BLaER1 treated with 17β-estradiol and CSF1 and Interleukin-3, amounts not matched to agents 10 nM and 100 nM (cell line): ENCODE measurements at regions not wholly inside any gene's neighbourhood (a gene's known extent, or its start where the extent isn't known, plus 50 kb on each side); places are given as distances from the start of the nearest gene placed in this dataset.
A peak's percentile ranks its signal among the peaks of the same experiment; 100 is the strongest.
"Not testable (repeated sequence)": the region's sequence is repeated elsewhere in the genome, so short reads cannot be mapped to it uniquely, and the experiment has no call there.

Source experiments
- H3K27ac ChIP-seq, 11 experiments: shearing (Covaris generic); formaldehyde crosslinking; 2 replicates each; pipeline ENCODE4 v1.8.1; 2022
- H3K27me3 ChIP-seq, 11 experiments: shearing (Covaris generic); formaldehyde crosslinking; 2 replicates each; pipeline ENCODE4 v1.8.1; 2022
- H3K36me3 ChIP-seq, 11 experiments: shearing (Covaris generic); formaldehyde crosslinking; 2 replicates each; pipeline ENCODE4 v1.8.1; 2022
- H3K4me1 ChIP-seq, 10 experiments: shearing (Covaris generic); formaldehyde crosslinking; 2 replicates each; pipeline ENCODE4 v1.8.1; 2022
- H3K4me2 ChIP-seq, 11 experiments: shearing (Covaris generic); formaldehyde crosslinking; 2 replicates each; pipeline ENCODE4 v1.8.1; 2022
- H3K4me3 ChIP-seq, 10 experiments: shearing (Covaris generic); formaldehyde crosslinking; 2 replicates each; pipeline ENCODE4 v1.8.1; 2022
- H3K9ac ChIP-seq, 11 experiments: shearing (Covaris generic); formaldehyde crosslinking; 2 replicates each; pipeline ENCODE4 v1.8.1; 2022
- H3K9me3 ChIP-seq, 11 experiments: shearing (Covaris generic); formaldehyde crosslinking; replicated peaks in 1 of 11; 2 replicates each; pipeline ENCODE4 v1.8.1; 2022
- H4K20me1 ChIP-seq, 11 experiments: shearing (Covaris generic); formaldehyde crosslinking; 2 replicates each; pipeline ENCODE4 v1.8.1; 2022
- Cebpa-rat ChIP-seq, 11 experiments: shearing (Covaris generic); IDR thresholded peaks; 2 replicates each; pipeline ENCODE4 v1.8.1; 2022

DNA sequence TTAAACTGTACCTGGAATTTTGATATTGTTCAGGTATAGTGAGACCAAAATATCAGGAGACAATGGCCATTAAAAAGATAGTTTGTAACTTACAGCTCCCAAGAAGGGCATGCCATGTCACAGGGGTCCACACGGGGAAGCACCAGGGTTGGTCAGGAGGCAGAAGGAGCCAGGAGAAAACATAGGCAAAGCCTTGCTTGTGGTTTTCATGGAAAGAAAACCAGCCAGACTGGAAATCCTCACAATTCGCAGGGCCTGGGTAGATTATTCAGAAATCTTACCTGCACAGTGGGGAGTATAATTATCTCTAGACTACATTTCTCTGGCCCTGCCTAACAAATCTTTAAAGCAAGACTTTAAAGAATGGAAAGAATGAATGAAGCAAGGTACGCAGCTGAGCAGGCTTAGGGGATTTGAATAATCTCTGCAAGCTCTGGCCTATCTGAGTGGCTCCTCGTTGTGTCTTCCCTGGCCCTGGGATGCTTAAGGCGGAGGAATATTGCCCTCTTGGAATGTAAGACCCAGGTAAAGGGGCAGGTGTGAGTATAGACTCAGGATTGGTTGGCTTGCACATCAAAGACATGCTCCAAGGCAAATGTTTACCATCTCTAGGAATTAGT, 66.9 kb upstream of the CDC42EP3 start:
- H3K27ac ChIP-seq = peak overlapping the region in 8 of 11 experiments; percentile 95 to 100 (median 98); a peak in 16 of 22 replicates
- H3K36me3 ChIP-seq = peaks cover 0 to 8% (median 0%) of the 10 kb centered on the region in 11 experiments; a peak in 2 of 22 replicates
- no peak overlapping the region for H3K9ac ChIP-seq
- no peak for TF ChIP-seq Cebpa-rat (IDR thresholded peaks at IDR 0.05)
- H4K20me1 ChIP-seq = no peaks in the 10 kb centered on the region
- peaks cover 23 to 50% (median 42%) of the 10 kb centered on the region in 11 experiments; a peak in 21 of 22 replicates for H3K9me3 ChIP-seq
- no peak overlapping the region; a peak in 2 of 20 replicates for H3K4me3 ChIP-seq
- H3K4me2 ChIP-seq = peak overlapping the region in 7 of 11 experiments; percentile 4 to 94 (median 71); a peak in 9 of 22 replicates
- H3K4me1 ChIP-seq = peaks cover 26 to 57% (median 51%) of the 10 kb centered on the region in 10 experiments
- no peaks in the 10 kb centered on the region for H3K27me3 ChIP-seq

DNA sequence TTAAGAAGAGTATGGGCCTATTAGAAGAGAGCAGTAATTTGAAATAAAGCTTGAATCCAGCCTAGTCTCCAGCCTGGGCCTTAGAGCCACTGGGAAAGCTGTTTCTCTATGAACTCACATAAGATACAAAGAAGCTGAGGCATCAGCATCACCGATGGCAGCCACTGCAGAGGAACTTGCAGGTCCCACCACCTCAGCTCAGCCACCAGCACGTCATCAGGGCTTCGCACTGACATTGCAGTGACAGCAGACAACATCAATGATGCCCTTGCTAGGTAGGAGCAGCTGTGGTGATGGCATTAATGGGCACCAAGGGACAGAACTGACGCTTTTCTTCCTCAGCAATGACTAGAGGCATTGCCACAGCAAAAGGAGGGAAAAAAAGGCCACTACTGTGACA, 67.7 kb upstream of the CDC42EP3 start:
- H3K9ac ChIP-seq = no peak overlapping the region
- H3K4me2 ChIP-seq = no peak overlapping the region
- H3K27ac ChIP-seq = peak overlapping the region in 8 of 11 experiments; percentile 36 to 100 (median 97); a peak in 15 of 22 replicates
- no peaks in the 10 kb centered on the region for H4K20me1 ChIP-seq
- H3K9me3 ChIP-seq = peaks cover 23 to 50% (median 42%) of the 10 kb centered on the region in 11 experiments; a peak in 21 of 22 replicates
- no peaks in the 10 kb centered on the region for H3K27me3 ChIP-seq
- peaks cover 19 to 50% (median 43%) of the 10 kb centered on the region in 10 experiments for H3K4me1 ChIP-seq
- H3K4me3 ChIP-seq = no peak overlapping the region
- H3K36me3 ChIP-seq = peaks cover 0 to 8% (median 0%) of the 10 kb centered on the region in 11 experiments; a peak in 2 of 22 replicates
- TF ChIP-seq Cebpa-rat (IDR thresholded peaks at IDR 0.05) = no peak

DNA sequence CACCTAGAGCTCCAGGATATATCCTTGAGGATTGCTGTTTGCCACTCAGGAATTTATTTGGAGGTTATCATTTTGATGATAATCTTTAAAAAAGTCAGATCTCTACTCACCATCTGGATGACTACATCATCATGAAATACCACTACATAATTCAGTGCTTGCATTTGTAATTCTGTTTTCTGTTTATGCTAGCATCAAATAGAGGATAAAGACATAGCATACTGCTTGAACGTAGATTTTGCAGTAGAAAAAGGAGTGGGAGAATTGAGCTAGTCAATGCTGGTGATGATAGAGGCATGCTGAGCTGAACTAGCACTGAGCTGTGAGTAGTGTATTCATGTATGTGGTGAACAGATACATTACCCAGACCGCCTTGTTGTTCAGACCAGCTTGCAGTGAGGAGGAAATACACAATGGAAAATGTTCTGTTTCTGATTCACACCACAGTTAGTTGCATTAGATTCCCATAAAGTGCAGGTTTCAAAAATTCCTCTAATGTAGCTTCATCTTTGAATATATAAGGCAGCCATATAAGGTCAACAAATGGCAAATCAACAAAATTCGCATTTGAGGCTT, 68.8 kb upstream of the CDC42EP3 start:
- Histone ChIP-seq H3K9ac (no peak overlapping the region), H3K4me2 (peak overlapping the region in 4 of 11 experiments; percentile 2 to 19 (median 16); a peak in 1 of 22 replicates), H3K27ac (peak overlapping the region in 7 of 11 experiments; percentile 6 to 95 (median 34); a peak in 7 of 22 replicates), H3K4me3 (no peak overlapping the region), H3K9me3 (peaks cover 23 to 50% (median 42%) of the 10 kb centered on the region in 11 experiments; a peak in 21 of 22 replicates), H4K20me1 (no peaks in the 10 kb centered on the region), H3K4me1 (peaks cover 8 to 43% (median 35%) of the 10 kb centered on the region in 10 experiments), H3K36me3 (peaks cover 0 to 8% (median 0%) of the 10 kb centered on the region in 11 experiments; a peak in 2 of 22 replicates), H3K27me3 (no peaks in the 10 kb centered on the region)
- no peak for TF ChIP-seq Cebpa-rat (IDR thresholded peaks at IDR 0.05)

DNA sequence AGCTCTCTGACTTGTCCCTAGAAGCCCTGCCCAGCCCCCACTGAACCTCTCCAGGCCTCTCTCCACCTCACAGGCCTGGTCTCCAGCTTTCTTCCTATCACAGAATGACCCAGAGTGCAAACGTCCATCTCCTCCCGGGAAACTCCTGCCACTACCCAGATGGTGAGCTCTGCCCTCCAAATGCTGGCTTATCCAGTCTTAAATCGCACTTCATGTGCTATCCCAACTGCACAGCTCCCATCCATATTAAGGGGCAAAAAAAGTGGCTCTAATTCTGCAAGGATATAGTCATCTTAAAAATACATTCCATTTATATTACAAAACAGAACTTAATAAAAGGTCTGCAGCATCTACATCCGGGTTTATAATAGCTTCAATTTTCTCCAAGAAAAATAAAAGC, 70.8 kb upstream of the CDC42EP3 start:
- Histone ChIP-seq H3K9ac (no peak overlapping the region), H3K4me2 (no peak overlapping the region), H3K9me3 (peaks cover 16 to 43% (median 35%) of the 10 kb centered on the region in 11 experiments; a peak in 21 of 22 replicates), H4K20me1 (no peaks in the 10 kb centered on the region), H3K36me3 (peaks cover 0 to 8% (median 0%) of the 10 kb centered on the region in 11 experiments; a peak in 2 of 22 replicates), H3K27ac (peak overlapping the region in 2 of 11 experiments; percentile 24 to 31; a peak in 2 of 22 replicates), H3K4me1 (peaks cover 0 to 31% (median 18%) of the 10 kb centered on the region in 10 experiments; a peak in 16 of 20 replicates), H3K4me3 (no peak overlapping the region), H3K27me3 (no peaks in the 10 kb centered on the region)
- TF ChIP-seq Cebpa-rat (IDR thresholded peaks at IDR 0.05) = no peak

DNA sequence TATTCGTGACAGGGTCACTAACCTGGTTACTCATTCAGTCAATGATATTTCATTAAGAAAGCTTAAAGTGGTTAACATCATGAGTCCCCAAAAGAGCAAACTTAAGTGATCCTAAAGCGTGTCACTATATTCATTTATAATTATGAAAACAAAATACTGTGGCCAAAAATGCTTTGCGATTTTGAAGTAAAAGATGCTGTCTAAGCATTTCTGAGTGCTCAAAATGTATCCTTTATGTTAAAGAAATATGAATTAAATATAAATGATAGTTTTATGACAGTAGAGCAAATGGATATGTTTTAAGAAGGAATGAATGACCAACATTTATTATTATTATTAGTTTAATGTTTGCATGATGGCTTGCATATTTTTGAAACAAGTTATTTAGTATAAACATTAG, 72.6 kb upstream of the CDC42EP3 start:
- Histone ChIP-seq H3K9ac (no peak overlapping the region), H3K9me3 (peaks cover 10 to 26% (median 20%) of the 10 kb centered on the region in 11 experiments; a peak in 16 of 22 replicates), H3K4me3 (no peak overlapping the region), H4K20me1 (no peaks in the 10 kb centered on the region), H3K4me2 (no peak overlapping the region), H3K27me3 (no peaks in the 10 kb centered on the region), H3K36me3 (no peaks in the 10 kb centered on the region), H3K27ac (0 out of 22 replicates have a peak overlapping the region, but pooled peaks of 2 of the 11 experiments have one; percentile 1 to 6), H3K4me1 (peaks cover 0 to 33% (median 23%) of the 10 kb centered on the region in 10 experiments; a peak in 18 of 20 replicates)
- no peak for TF ChIP-seq Cebpa-rat (IDR thresholded peaks at IDR 0.05)

DNA sequence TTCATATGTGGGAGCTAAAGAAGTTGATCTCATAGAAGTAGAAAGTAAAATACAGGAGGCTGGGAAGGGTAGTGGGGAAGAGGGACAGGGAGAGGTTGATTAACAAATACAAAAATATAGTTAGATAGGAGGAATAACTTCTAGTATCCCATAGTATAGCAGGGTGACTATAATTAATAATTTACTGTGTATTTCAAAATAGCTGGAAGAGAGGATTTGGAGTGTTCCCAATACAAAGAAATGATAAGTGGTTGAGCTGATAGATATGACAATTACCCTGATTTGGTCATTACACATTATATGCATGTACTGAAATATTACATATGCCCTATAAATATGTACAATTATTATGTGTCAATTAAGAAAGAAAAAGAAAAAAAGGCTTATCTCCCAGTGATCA, 73.5 kb upstream of the CDC42EP3 start:
- not testable (repeated sequence) for H3K4me3 ChIP-seq, H3K36me3 ChIP-seq, H3K9ac ChIP-seq, H3K4me2 ChIP-seq, H4K20me1 ChIP-seq, H3K27ac ChIP-seq, H3K27me3 ChIP-seq
- Histone ChIP-seq H3K4me1 (peaks cover 0 to 36% (median 26%) of the 10 kb centered on the region in 10 experiments; a peak in 18 of 20 replicates), H3K9me3 (peaks cover under 1 to 16% (median 11%) of the 10 kb centered on the region in 11 experiments; a peak in 16 of 22 replicates)

DNA sequence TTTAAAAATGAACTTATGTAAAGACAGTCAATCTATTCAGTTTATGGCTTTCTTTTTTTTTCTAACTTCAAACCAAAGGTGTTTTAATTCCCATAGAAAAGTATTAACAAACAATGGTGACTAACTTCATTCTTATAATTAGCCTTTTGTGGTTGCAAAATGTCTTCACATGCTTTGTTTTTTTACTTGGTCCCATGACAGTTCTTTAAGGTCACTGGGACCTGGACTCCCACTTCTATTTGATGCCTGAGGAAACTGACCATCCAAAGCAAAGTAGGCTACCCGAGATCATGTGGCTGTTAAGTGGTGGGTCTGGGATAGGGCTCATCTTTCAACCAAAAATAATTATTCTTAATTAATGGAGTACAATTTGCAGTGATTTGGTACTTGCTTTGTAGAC, 74.6 kb upstream of the CDC42EP3 start:
- Histone ChIP-seq H3K9me3 (peaks cover 0 to 12% (median 10%) of the 10 kb centered on the region in 11 experiments; a peak in 9 of 22 replicates), H3K4me1 (peaks cover 0 to 28% (median 25%) of the 10 kb centered on the region in 10 experiments; a peak in 18 of 20 replicates)
- not testable (repeated sequence) for H3K36me3 ChIP-seq, H3K27ac ChIP-seq, H3K27me3 ChIP-seq, H3K9ac ChIP-seq, H3K4me2 ChIP-seq, H3K4me3 ChIP-seq, H4K20me1 ChIP-seq

DNA sequence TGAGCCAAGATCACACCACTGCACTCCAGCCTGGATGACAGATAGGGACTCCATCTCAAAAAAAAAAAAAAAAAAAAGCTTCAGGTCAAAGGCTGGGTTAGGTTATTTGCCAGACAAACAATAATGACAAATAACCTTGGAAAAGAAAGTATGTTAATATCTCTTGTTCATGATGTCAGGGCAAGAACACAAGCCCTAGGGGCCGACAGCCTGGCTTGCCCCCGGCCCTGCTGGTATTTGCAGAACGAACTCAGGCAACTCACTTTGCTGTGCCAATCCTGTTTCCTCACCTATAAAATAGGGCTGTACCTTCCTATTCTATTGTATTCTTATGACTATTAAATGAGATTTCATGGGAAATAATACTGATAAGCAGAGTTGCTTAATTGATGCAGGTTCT, 75.4 kb upstream of the CDC42EP3 start:
- peaks cover 0 to 28% (median 25%) of the 10 kb centered on the region in 10 experiments; a peak in 18 of 20 replicates for H3K4me1 ChIP-seq
- no peak overlapping the region for H3K4me3 ChIP-seq
- no peak overlapping the region for H3K9ac ChIP-seq
- H3K27ac ChIP-seq = no peak overlapping the region
- no peaks in the 10 kb centered on the region for H3K27me3 ChIP-seq
- H3K36me3 ChIP-seq = no peaks in the 10 kb centered on the region
- peaks cover 0 to 5% (median 3%) of the 10 kb centered on the region in 11 experiments; a peak in 9 of 22 replicates for H3K9me3 ChIP-seq
- peak overlapping the region in 9 of 11 experiments; percentile 32 to 85 (median 69); a peak in 16 of 22 replicates for H3K4me2 ChIP-seq
- no peaks in the 10 kb centered on the region for H4K20me1 ChIP-seq
- no peak for TF ChIP-seq Cebpa-rat (IDR thresholded peaks at IDR 0.05)

DNA sequence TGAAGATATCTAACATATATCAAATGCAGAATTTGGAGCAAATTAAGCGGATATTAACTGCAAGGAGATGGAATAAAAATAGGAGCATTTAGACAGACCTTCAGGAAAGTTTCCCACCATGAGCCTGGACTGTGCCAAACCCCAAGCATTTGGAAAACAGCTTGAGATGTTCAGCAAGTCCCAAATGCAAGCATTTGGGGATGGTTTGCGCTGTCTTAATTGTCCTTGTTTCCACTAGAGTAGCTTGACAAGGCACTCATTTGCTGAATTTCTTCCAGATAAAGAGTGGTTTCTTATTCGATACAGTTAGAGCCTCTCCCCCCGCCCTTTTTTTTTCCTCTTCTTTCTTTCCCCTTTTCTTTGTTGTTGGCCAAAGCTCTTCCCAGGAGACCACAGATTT, 77.1 kb upstream of the CDC42EP3 start:
- H4K20me1 ChIP-seq = no peaks in the 10 kb centered on the region
- H3K9me3 ChIP-seq = peaks cover 0 to 8% (median 0%) of the 10 kb centered on the region in 11 experiments; a peak in 2 of 22 replicates
- 0 out of 22 replicates have a peak overlapping the region, but pooled peaks of 1 of the 11 experiments have one; percentile 22 for H3K9ac ChIP-seq
- H3K27me3 ChIP-seq = no peaks in the 10 kb centered on the region
- H3K36me3 ChIP-seq = no peaks in the 10 kb centered on the region
- TF ChIP-seq Cebpa-rat (IDR thresholded peaks at IDR 0.05) = no peak
- H3K27ac ChIP-seq = peak overlapping the region in 3 of 11 experiments; percentile 17 to 32 (median 28); a peak in 2 of 22 replicates
- H3K4me3 ChIP-seq = no peak overlapping the region
- peak overlapping the region; percentile 24 to 85 (median 64); a peak in 18 of 22 replicates for H3K4me2 ChIP-seq
- H3K4me1 ChIP-seq = peaks cover 0 to 31% (median 26%) of the 10 kb centered on the region in 10 experiments; a peak in 18 of 20 replicates

DNA sequence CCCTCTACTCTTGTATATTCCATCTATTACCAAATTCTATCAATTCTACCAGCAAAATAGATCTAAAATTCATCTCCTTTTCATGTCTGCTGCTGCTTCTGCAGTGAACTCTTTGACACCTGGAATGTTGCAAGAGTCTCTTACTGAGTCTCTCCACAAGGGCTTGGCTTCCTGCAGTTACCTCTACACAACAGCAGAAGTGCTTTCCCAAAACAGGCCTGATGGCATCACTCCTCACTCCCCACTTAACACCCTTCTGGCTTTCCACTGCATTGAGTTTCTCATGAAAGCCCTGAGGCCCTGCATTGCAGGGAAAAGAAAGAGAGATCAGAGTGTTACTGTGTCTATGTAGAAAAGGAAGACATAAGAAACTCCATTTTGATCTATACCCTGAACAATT, 78.8 kb upstream of the CDC42EP3 start:
- H3K9ac ChIP-seq, H3K36me3 ChIP-seq, H3K27ac ChIP-seq, H4K20me1 ChIP-seq, H3K4me3 ChIP-seq, H3K27me3 ChIP-seq, H3K4me2 ChIP-seq: not testable (repeated sequence)
- Histone ChIP-seq H3K9me3 (peaks cover 0 to 22% (median 0%) of the 10 kb centered on the region in 11 experiments; a peak in 5 of 22 replicates), H3K4me1 (peaks cover 0 to 31% (median 26%) of the 10 kb centered on the region in 10 experiments; a peak in 18 of 20 replicates)
